ENCODE measurements at regions not wholly inside any gene's neighbourhood (a gene's known extent, or its start where the extent isn't known, plus 50 kb on each side); places are given as distances from the start of the nearest gene placed in this dataset.

DNA sequence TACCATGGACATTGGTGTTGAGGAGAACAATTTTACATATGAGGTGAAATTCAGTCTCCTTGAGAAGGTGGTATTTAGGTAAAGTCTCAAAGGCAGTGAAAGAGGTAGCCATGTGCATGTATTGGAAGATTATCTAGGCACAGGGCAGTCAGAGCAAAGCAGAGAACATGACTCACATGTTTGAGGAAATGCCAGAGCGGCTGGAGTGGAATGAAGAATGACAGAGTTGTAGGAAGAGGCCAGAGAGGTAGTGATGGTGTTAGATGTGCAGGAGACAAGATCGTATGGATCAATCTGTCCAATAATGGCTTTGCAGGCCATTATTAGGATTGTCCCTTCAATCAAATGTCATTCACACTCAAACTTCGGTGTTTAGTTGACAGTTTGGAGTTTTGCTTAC lies 449.4 kb upstream of the PTCHD4 start (continued):
- TF ChIP-seq, protein P1, sequence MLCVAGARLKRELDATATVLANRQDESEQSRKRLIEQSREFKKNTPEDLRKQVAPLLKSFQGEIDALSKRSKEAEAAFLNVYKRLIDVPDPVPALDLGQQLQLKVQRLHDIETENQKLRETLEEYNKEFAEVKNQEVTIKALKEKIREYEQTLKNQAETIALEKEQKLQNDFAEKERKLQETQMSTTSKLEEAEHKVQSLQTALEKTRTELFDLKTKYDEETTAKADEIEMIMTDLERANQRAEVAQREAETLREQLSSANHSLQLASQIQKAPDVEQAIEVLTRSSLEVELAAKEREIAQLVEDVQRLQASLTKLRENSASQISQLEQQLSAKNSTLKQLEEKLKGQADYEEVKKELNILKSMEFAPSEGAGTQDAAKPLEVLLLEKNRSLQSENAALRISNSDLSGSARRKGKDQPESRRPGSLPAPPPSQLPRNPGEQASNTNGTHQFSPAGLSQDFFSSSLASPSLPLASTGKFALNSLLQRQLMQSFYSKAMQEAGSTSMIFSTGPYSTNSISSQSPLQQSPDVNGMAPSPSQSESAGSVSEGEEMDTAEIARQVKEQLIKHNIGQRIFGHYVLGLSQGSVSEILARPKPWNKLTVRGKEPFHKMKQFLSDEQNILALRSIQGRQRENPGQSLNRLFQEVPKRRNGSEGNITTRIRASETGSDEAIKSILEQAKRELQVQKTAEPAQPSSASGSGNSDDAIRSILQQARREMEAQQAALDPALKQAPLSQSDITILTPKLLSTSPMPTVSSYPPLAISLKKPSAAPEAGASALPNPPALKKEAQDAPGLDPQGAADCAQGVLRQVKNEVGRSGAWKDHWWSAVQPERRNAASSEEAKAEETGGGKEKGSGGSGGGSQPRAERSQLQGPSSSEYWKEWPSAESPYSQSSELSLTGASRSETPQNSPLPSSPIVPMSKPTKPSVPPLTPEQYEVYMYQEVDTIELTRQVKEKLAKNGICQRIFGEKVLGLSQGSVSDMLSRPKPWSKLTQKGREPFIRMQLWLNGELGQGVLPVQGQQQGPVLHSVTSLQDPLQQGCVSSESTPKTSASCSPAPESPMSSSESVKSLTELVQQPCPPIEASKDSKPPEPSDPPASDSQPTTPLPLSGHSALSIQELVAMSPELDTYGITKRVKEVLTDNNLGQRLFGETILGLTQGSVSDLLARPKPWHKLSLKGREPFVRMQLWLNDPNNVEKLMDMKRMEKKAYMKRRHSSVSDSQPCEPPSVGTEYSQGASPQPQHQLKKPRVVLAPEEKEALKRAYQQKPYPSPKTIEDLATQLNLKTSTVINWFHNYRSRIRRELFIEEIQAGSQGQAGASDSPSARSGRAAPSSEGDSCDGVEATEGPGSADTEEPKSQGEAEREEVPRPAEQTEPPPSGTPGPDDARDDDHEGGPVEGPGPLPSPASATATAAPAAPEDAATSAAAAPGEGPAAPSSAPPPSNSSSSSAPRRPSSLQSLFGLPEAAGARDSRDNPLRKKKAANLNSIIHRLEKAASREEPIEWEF (IDR thresholded peaks at IDR 0.05; ENCODE audit: insufficient replicate concordance, low read depth, low read length): no peak

DNA sequence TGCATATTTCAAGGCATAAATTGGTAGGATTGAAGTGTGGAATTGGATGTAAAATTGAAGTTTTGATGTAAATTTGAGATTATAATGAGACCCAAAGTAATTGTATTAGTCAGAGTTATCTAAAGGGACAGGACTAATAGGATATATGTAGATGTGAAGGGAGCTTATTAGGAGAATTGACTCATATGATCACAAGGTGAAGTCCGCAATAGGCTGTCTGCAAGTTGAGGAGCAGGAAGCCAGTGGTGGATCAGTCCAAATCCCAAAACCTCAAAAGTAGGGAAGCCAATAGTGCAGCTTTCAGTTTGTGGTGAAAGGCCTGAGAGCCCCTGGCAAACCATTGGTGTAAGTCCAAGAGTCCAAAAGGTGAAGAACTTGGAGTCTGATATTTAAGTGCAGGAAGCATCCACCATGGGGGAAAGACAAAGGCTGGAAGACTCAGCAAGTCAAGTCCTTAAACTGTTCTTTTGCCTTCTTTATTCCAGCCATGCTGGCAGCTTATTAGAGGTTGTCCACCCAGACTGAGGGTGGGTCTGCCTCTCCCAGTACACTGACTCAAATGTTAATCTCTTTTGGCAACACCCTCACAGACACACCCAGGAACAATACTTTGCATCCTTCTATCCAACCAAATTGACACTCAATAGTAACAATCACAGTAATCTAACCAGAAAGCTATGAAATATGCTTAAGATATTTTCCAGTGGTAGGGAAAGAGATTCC lies 442.6 kb upstream of the PTCHD4 start:
- H4K20me1 ChIP-seq (ENCODE audit: control insufficient read depth, insufficient read depth): no peaks in the 10 kb centered on the region
- ChIA-PET POLR2A (no interaction called here), RAD21 (ENCODE audit: unreplicated experiment) (no interaction called here), CTCF (no interaction called here), SMC1A (ENCODE audit: uncharacterized antibody, unreplicated experiment) (no interaction called here)
- no peak overlapping the region for H3K9ac ChIP-seq (ENCODE audit: control insufficient read depth, insufficient read depth, low read length)
- no peaks in the 10 kb centered on the region for H3K4me1 ChIP-seq (ENCODE audit: control insufficient read depth, insufficient read depth, low read length)
- in situ Hi-C loops (cut with MboI): no loop called here
- no TSS peak for BruUV-seq (replicated peaks)
- no peaks in the 10 kb centered on the region for H3K27me3 ChIP-seq (replicated peaks in 1 of 2; ENCODE audit: control insufficient read depth in 2 of 2, insufficient read depth in 2 of 2, low read length in 1 of 2)
- TF ChIP-seq NFXL1 (IDR thresholded peaks at IDR 0.05; ENCODE audit: borderline replicate concordance) (no peak), ZBED1 (IDR thresholded peaks at IDR 0.05; ENCODE audit: borderline replicate concordance) (no peak)
- TF ChIP-seq, protein P2, sequence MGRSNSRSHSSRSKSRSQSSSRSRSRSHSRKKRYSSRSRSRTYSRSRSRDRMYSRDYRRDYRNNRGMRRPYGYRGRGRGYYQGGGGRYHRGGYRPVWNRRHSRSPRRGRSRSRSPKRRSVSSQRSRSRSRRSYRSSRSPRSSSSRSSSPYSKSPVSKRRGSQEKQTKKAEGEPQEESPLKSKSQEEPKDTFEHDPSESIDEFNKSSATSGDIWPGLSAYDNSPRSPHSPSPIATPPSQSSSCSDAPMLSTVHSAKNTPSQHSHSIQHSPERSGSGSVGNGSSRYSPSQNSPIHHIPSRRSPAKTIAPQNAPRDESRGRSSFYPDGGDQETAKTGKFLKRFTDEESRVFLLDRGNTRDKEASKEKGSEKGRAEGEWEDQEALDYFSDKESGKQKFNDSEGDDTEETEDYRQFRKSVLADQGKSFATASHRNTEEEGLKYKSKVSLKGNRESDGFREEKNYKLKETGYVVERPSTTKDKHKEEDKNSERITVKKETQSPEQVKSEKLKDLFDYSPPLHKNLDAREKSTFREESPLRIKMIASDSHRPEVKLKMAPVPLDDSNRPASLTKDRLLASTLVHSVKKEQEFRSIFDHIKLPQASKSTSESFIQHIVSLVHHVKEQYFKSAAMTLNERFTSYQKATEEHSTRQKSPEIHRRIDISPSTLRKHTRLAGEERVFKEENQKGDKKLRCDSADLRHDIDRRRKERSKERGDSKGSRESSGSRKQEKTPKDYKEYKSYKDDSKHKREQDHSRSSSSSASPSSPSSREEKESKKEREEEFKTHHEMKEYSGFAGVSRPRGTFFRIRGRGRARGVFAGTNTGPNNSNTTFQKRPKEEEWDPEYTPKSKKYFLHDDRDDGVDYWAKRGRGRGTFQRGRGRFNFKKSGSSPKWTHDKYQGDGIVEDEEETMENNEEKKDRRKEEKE (IDR thresholded peaks at IDR 0.05): no peak
- TF ChIP-seq, protein P3, sequence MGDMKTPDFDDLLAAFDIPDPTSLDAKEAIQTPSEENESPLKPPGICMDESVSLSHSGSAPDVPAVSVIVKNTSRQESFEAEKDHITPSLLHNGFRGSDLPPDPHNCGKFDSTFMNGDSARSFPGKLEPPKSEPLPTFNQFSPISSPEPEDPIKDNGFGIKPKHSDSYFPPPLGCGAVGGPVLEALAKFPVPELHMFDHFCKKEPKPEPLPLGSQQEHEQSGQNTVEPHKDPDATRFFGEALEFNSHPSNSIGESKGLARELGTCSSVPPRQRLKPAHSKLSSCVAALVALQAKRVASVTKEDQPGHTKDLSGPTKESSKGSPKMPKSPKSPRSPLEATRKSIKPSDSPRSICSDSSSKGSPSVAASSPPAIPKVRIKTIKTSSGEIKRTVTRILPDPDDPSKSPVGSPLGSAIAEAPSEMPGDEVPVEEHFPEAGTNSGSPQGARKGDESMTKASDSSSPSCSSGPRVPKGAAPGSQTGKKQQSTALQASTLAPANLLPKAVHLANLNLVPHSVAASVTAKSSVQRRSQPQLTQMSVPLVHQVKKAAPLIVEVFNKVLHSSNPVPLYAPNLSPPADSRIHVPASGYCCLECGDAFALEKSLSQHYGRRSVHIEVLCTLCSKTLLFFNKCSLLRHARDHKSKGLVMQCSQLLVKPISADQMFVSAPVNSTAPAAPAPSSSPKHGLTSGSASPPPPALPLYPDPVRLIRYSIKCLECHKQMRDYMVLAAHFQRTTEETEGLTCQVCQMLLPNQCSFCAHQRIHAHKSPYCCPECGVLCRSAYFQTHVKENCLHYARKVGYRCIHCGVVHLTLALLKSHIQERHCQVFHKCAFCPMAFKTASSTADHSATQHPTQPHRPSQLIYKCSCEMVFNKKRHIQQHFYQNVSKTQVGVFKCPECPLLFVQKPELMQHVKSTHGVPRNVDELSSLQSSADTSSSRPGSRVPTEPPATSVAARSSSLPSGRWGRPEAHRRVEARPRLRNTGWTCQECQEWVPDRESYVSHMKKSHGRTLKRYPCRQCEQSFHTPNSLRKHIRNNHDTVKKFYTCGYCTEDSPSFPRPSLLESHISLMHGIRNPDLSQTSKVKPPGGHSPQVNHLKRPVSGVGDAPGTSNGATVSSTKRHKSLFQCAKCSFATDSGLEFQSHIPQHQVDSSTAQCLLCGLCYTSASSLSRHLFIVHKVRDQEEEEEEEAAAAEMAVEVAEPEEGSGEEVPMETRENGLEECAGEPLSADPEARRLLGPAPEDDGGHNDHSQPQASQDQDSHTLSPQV (IDR thresholded peaks at IDR 0.05): no peak
- no peaks in the 10 kb centered on the region for H3K36me3 ChIP-seq (ENCODE audit: control insufficient read depth in 2 of 2, insufficient read depth in 2 of 2, low read length in 1 of 2)
- H3K4me3 ChIP-seq: no peak overlapping the region
- H3K79me2 ChIP-seq (ENCODE audit: control insufficient read depth, insufficient read depth, low read length): no peaks in the 10 kb centered on the region
- no peak overlapping the region for H2AFZ ChIP-seq (ENCODE audit: control insufficient read depth, low read depth, low read length)
- no peak for ATAC-seq
- H3K27ac ChIP-seq (ENCODE audit: control insufficient read depth, insufficient read depth): no peak overlapping the region
- DNase-seq (ENCODE audit: low read depth, low spot score): no peak
- H3K9me3 ChIP-seq (replicated peaks; ENCODE audit: control insufficient read depth, insufficient read depth, low read length): no peaks in the 10 kb centered on the region
- no peak for FAIRE-seq
- whole genome bisulfite sequencing (ENCODE audit: insufficient coverage, insufficient replicate concordance, low lambda C conversion rate, missing lambda C conversion rate): 73% methylated on average over 1 of the region's 1 CpG
- no peak overlapping the region for H3K4me2 ChIP-seq (ENCODE audit: control insufficient read depth, insufficient read depth)
- intact Hi-C loops (cut with micrococcal nuclease; ENCODE audit: unreplicated experiment): no loop called here

Data from GM12878 (cell line).